ENCODE measurements at regions not wholly inside any gene's neighbourhood (a gene's known extent, or its start where the extent isn't known, plus 50 kb on each side); places are given as distances from the start of the nearest gene placed in this dataset.

DNA sequence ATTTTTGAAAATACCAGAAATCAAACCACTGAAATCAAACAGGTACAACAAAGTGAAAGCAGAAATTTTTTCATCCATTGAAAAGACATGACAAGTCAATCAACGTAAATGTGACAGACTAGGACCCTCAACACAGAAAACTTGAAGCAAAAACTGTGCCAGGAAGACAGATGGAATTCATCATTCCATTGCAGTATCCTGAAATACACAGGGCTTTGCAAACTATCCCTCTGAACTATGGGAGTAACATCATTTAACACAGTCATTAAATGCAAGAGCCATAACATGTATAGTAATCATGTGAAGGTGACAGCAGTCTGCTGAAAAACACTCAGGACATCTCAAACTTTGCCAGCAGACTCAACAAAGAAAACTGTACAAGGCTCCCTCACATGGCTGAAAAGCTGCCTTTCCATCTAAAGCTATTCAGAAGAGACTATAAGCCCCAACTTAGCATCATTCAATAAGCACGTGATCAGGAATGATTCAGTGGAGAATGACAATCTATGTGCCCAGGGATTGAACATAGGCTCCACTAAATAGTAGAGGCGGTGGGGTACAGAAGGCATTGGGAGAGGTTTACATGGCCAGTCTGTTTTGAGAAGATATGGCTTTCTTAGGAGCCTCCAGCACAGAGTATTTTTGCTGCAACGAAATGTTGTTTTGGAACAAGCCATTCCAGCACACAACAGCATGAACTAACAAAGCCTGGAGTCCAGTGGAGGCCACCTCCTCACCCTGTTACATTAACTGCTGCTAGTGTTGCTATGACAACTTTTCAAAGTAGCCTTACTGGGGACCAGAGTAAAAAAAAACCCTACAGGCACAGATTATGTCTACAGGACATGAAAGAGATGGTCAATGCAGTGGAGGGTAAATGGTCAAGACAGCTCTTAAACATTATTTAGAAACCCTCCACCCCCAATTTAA is 274.5 kb upstream of the NOCT start:
- DNase-seq: no peak

DNA sequence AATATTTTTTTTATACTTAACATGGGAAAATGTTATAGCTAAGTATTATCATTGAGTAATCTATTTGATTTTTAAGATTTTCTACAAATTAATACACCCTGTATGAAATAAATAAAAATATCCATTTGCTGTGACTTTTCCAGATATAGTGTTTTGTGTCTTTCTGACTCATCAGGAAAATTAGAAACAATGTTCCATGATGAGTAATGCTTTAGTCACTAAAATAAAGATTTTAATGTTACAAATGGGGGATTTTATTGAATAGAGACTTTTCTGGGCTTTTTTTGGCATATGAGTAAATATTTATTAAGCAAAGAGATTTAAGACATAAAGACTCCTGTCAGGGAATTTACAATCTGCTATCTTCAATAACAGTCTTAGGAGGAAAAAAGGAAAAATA is 279.2 kb upstream of the NOCT start:
- no peak for DNase-seq

DNA sequence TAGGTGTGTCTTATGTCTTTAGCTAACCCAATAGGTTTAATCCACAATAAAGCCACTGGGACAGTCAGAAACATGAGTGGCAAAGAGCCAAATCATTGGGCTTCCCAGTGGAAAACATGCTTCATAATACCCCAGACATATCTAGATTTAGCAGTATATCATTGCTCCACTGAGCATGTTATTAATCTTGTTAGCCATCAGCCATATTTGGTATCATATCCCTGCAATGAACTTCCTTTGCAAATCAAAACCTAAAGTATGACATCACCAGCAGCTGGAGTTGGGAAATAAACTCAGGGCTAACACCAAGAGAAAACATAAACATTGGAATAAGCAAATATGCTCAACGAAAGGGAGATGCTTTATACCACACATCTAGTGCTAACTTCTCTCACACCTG is 280.8 kb upstream of the NOCT start:
- DNase-seq: no peak

DNA sequence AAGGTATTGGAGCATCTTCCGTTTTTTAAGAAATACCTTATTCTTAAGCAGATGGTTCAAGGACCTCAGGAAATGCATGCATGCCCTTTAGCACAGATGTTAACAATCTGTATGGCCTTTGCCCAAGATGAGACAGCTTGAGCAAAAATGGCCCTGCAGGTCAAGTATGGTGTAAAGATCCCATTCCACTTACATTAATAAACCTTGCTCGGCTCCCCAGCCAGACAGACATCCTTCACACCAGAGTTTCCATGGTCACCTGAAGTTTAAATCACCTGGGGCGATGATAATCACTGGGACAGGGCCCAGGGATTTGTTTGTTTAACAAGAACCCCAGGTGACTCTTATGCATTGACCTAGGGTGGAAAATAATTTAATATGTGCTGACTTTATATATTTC is 287.0 kb upstream of the NOCT start:
- DNase-seq: no peak

DNA sequence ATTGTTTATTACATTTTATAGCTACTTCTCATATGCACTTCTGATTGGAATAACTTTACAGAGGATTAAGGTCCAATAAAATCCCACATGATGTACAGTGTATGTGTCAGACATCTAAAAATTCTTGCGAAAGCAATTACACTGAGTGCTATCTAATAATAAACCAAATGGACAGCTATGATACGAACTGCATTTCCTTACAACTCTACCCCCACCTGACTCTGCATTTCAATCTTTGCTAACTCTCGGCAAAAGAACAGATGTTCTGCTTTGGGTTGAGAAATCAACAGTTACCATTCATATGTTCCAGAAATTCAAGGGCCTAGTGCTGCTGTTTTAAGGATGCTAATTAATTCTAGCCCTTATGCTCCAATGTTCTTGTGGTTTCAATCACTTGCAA is 287.9 kb upstream of the NOCT start:
- no peak for DNase-seq

DNA sequence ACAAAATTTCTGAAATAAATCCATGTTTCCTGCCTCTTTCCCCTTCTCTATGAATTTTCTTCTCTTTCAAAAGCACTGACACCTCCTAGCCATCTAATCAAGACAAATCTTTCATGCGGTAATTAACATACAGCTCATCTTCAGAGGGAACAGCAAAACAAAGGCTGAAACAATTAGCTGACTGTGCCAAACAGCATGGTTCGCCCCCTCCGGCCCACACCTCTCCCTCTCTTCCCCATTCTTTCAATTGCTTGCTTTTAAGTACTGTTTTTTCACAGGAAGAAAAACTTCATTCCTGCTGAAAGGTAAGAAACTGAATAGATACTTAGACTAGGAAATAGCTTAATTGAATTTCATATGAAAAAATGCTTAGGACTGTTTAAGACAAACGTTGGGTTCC is 291.1 kb upstream of the NOCT start:
- DNase-seq: no peak

DNA sequence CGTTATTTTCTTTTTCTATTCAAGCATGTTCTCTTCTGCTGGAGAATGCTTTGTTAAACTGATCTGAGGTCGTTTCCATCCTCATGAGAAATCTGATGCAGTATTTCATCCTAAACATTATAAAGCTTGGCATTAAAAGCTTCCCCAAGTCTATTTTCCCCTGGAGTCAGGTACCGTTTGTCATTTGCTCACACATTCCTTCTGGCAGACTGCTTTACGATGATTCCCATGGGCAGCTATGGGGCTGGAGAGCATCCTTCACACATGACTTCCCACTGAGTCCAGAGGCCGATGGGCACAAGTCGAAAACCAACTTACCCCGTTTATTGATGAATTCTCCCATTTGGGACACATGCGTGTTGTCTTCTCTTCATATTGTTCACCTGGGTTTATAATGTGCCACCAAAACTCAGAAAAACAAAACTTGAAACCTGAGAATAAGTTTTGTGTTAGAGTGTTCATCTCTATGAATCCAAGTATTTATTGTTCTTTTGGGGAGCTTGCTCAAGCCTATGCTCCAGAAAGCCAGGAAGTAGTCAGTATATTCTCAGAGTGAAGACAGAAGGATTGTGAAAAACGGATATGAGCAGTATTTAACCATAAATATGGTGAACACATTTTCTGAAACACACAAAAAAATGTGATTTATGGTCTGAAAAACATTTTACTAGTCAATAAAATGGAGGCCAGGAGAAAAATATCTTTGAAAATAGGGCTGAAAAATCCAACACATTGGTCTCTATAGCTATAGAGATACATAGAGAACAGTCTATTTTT is 298.8 kb upstream of the NOCT start:
- DNase-seq: no peak

DNA sequence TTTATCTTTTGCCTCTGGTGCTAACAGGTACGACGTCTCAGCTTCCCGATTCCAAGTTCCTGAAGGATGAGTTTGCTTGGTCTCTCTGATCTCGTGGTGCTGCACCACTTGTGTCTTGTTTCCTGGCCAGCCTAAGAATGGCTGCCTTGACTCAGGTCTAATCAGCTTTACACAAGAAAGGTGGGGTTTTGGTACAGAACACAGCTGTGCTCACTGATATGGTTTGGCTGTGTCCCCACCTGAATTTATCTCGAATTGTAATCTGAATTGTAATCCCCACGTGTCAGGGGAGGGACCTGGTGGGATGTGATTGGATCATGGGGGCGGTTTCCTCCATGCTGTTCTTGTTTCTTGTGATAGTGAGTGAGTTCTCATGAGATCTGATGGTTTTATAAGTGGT is 305.3 kb upstream of the NOCT start:
- DNase-seq: no peak

DNA sequence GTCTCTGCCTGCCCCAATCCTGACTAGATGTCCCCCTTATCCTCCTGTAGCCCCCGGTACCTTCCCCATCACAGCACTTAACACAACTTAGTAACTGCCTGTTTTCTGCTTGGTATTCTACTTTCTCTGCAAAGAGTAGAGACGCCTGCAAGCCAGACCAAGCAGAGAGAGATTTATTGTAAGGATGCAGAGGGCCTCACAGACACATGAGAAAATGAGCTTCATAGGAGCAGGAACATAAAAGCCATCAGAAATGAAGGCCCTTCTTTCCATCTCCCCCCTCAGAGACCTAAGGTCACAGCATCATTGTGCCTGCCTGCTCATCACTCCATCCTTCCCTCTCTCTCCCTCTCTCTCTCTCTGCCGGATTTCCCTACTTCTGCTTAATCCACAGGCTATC is 305.7 kb upstream of the NOCT start:
- no peak for DNase-seq

DNA sequence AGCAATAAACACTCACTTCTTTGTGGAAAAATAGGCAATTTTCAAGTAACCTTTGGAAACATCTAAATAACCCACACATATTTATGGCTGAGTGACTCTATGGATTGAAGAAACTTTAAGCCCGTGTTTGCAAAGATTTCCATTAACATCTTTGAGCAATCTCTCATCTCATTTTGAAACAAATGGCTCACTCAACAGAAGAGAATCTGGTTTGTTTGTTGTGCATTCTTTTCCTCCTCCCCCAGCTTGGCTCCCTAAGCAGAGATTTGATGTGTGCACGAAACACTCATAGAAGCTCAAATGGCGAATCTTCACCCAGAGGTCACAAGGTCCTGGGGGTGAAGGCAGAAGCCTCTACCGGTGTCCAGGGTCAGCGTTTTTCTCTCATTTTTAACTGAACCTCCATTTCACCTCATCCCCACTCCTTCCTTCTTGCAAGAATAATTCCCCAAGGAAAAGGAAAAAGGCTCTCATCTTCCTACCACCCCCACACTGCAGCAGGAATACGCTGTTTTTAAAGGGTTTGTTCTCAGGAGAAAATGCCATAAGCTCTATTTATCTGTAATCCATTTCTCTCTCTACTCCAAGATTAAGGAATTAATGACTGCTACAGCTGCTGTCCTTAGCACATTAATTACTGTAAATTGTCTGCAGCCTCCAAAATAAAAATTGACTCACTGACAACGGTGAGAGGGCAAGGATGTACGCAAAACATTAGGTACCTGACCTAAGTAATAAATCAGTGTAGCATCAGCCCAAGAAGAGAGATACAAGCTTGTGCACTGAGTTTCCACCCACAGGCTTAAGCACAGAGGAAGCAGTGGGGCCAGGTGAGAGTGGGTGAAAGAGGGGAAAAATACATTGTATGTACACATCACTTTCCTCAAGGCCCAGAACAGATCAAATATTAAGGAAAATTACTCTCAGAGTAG is 307.6 kb upstream of the NOCT start:
- no peak for DNase-seq

DNA sequence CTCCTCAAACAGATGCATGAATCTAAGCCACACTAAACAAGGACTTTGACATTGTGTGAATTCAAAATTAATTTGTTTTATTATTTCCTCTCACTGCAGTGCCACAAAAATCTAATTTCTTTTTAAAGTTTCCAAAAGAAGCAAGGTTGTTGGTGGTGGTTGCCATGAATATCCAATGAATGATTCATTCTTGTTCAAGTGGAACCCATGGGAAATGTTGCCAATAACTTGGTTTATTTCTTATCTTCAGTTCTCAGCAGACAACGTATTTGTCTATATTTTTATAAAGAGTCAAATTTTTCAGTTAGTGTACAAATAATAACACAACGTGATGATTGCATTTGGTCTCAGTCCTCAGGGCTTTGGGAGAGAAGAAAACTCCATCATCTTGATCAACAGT is 309.4 kb upstream of the NOCT start:
- no peak for DNase-seq

DNA sequence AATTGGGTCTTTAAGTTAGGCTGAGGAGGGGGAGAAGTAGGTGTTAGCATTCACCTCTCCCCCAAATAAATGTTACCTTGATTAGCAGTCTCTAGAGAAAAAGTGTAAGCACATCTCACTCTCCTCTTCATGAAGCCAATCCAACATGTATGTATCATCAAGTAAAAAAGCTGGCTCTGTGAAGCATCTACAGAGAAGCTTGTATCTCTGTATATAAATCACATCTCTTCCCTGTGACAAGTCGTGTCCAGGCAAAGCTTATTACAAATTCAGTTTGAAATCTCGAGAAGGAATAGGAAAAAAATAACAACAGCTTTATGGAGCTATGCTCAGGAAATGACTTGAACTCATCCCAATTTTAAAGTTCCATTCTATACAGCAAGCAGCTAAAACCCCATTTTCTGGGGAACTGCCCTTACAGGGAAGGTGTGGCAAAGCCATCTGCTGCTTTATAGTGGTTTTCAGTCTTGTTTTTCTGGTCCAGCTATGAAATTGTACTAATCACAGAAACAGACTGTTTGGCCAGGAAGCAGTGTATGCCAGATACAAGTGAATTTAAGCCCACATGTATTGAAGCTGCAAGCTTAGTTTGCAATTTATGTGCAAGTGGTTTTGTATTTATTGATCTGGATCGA is 313.3 kb upstream of the NOCT start:
- DNase-seq: no peak

DNA sequence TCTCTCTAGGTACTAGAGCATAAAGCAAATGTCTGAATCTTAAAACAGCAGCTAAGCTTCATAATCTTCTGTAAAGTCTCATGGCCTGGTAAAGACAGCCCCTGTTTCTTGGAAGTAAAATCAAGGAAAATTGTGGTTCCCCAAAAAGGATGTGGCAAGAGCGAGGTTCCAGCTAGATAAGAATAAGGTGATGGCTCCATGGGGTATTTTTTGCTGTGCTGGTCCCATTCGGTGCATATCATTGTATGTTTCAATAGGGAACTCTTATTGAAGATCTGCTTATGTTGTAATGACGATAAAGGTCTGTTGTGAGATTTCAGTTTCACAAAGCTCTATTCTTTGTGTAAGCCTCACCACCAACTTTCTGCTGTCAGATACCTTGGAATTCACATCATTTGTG is 316.9 kb upstream of the NOCT start:
- DNase-seq: no peak

DNA sequence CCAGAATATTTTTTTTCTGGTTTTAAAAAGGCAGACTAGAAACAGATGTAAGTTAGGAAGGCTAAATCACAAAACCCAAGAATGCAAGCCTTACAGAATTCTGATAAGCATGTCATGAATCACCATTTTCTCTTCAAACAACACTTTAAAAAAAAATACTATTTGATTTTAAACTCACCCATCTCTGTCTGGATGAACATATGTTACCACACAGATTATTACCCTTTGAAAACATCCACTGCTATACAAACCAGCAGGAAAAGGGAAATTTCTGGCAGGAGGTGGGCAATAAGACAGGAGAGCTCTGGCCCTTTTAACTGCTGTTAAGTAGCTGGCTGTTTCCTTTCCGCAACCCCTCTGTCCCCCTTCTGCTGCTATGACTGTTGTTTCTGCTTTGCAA is 317.7 kb upstream of the NOCT start:
- no peak for DNase-seq

DNA sequence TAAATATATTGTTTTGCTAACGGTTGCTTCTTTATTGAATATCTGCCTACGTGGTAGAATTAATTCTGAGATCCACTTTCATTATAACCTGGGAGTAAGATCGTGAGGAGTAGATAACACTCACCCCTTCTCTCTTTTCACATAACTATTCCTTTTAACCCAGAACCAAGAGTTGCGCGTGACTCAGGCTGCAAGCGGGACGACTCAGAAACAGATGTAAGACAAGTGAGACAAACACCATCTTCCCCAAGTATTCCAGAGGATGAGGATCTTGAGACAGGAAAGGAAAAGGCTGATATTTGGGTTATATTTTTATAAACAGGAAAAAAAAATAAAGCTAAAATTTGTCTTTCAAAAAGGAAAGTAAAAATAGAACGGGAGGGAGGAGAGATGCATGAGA is 318.8 kb upstream of the NOCT start:
- no peak for DNase-seq

DNA sequence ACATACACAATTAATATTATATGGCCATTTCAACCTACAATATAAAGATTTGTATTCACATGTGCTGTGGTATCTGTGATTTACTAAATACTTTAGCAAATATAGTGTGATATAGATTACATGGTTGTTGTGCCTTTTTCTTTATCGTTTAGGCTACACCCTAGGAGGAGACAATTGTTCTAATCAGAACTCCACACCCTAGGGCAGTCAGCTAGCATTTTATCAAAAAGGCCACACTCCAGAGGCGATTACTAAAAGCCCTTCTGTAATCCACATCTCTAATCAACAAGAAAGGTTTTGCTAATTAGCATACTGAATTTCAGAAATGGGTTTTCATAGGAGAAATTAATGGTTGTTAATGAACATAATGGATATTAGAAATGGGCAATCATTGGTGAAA is 319.5 kb upstream of the NOCT start:
- no peak for DNase-seq

DNA sequence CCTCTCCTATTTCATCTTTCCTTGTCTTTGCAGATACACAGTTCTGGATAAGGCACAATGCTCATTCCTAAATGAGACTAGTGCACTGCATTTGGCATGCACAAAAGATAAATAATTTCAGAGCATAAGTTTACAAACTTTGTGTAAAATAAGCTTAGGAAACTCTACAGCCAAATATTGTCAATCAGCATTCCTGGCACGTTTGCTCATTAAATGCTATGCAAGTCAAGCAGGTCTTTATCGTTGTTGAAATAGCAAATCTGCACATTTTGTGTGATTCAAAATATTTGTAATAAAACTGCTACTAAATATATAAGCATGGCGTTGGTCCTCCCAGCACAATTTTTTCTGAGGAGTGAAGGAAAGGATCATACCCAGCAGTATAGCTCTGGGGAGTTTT is 322.1 kb upstream of the NOCT start:
- DNase-seq: no peak

DNA sequence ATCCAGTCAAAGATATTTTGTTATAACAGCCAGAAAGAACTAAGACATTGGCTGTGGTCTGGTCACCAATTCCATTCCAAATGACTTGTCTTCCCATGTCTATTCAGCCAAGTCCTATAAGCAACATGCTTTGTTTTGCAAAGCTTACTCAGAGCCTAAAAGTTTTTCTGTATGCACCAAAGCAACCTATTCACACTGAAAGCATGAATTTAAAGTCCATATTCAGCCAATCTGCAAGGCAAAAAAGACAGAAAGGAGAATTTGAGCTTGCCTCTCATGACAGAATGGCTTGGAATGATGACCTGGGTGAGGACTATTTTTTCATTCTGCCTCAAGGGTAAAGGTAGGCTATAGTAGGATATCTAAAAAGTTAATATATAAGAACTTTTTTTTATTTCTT is 323.2 kb upstream of the NOCT start:
- DNase-seq: no peak

DNA sequence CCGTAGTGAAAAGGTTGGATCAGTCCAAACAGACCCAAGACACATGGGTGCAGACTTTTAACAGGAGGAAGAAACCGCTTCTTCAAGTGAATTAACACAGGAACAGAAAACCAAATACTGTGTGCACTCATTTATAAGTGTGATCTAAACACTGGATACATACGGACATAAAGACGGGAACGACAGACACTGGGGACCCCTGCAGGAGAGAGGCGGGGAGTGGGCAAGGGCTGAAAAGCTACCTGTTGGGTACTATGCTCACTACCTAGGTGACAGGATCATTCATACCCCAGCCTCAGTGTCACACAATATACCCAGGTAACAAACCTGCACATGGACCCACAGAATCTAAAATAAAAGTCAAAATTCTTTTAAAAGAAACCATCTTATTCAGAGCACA is 326.0 kb upstream of the NOCT start:
- no peak for DNase-seq

DNA sequence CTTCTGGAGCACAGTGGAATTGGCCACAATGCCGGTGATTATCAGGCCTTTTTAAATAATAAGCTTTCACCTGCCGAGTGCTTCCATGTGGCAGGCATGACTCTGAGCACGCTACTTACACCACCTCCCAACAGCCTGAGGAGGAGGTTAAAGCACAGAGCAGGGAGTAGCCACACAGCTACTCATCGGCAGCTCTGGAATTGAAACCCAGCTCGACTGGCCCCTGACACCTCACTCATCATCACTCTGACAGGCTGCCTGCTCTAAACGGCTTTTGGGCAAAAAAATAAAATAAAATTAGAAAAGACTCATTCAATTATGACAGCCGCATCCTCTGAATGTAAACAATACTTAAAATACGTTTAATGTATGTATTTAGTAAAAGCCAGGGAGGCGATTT is 326.4 kb upstream of the NOCT start:
- DNase-seq: no peak

DNA sequence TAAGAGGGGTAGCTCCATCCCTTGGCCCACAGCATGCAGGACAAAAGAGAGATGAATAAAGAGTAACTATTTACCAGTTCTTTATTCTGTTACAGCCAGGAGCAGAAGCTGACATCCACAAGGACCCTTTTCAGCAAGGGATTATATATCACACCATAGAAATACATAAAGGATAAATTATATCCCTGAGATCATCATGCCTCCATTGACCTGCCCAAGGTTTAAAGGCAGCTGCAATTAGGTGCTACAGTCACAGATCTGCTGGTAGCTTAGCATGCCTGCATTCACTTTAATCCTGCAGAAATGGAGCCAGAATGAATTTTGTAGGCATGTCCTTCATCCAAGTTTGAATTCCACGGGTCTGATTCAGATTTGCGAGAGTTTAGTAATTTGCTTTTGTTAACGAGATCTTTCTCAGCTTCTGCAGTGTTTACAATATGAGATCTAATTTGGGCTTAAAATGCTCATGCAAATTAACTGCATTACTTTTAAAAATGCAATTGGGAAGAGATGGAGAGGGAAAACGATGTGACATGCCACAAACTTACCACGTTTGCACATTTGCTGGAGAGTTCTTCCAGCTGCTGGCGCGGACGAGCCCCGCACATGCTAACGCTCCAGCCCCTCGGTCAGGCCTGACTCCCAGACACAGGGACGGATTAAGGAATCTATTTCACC is 327.0 kb upstream of the NOCT start:
- no peak for DNase-seq

All from SIG-M5 (cell line).